ENCODE measurements at regions not wholly inside any gene's neighbourhood (a gene's known extent, or its start where the extent isn't known, plus 50 kb on each side); places are given as distances from the start of the nearest gene placed in this dataset.

DNA sequence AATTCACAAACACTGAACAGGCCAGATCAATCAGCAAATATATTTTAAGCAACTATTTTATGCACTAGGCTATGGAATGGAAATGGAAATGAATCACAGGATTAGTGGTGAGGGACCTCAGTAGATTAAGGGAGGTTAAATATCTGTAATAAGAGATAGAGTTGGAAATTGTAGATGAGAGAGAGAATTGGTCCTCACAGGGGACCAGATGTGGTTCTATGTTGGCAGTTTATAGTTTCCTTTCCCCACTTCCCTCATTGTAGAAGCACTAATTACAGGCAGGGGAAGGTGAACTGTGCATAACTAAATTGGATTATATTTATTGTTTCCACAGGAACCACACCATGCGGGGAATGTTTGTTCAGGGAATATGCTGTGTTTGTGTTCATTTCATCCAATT lies 496.2 kb downstream of the ARHGEF28 start:
- Mint-ChIP-seq H3K9me3 (no peaks in the 10 kb centered on the region), H3K27me3 (ENCODE audit: low read depth) (peaks cover 2% of the 10 kb centered on the region), H3K36me3 (ENCODE audit: insufficient read depth) (no peaks in the 10 kb centered on the region), H3K4me1 (ENCODE audit: low read depth) (no peaks in the 10 kb centered on the region), H3K4me3 (no peak overlapping the region)
- no peak for ATAC-seq
- DNase-seq: no peak

- no peaks in the 10 kb centered on the region for H3K36me3 Mint-ChIP-seq (ENCODE audit: insufficient read depth)
- ATAC-seq: no peak
- no peak overlapping the region for H3K4me3 Mint-ChIP-seq
- no peaks in the 10 kb centered on the region for H3K4me1 Mint-ChIP-seq (ENCODE audit: low read depth)
- H3K27me3 Mint-ChIP-seq (ENCODE audit: low read depth): peaks cover 2% of the 10 kb centered on the region
- no peak for DNase-seq
- H3K9me3 Mint-ChIP-seq: no peaks in the 10 kb centered on the region
Measured at GRCh38 chr5:74120585-74120984, 494.6 kb downstream of the ARHGEF28 start.

- H3K9me3 Mint-ChIP-seq: no peaks in the 10 kb centered on the region
- ATAC-seq (no peak), DNase-seq (no peak)
- no peak overlapping the region for H3K4me3 Mint-ChIP-seq
- no peaks in the 10 kb centered on the region for H3K4me1 Mint-ChIP-seq (ENCODE audit: low read depth)
- H3K36me3 Mint-ChIP-seq (ENCODE audit: insufficient read depth): no peaks in the 10 kb centered on the region
- peaks cover 2% of the 10 kb centered on the region for H3K27me3 Mint-ChIP-seq (ENCODE audit: low read depth)
Measured at GRCh38 chr5:74118071-74118470, 492.1 kb downstream of the ARHGEF28 start.

GRCh38 chr5:74116984-74117383 lies 491.0 kb downstream of the ARHGEF28 start:
- H3K9me3 Mint-ChIP-seq: no peaks in the 10 kb centered on the region
- DNase-seq (no peak), ATAC-seq (no peak)
- no peak overlapping the region for H3K4me3 Mint-ChIP-seq
- no peaks in the 10 kb centered on the region for H3K36me3 Mint-ChIP-seq (ENCODE audit: insufficient read depth)
- no peaks in the 10 kb centered on the region for H3K4me1 Mint-ChIP-seq (ENCODE audit: low read depth)
- H3K27me3 Mint-ChIP-seq (ENCODE audit: low read depth): peaks cover 2% of the 10 kb centered on the region

DNA sequence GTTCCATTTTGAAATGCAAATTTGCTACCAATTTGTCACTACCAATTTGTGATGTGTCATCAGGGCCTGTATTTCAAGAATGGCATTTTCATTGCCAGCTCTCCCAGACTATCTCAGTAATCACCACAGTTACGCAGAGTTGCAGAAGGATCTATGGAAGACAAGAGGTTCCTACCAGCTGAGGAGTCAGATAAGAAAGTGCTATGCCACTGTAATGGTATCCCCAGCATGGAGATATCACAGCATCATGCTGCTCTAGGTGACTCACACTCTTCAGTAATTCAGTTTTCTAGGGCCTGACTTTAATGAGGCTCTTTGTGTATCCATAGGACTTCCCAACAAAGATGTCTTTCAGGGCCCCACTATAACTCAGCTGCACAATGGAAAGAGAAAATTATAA lies 490.3 kb downstream of the ARHGEF28 start:
- DNase-seq: no peak
- no peaks in the 10 kb centered on the region for H3K9me3 Mint-ChIP-seq
- ATAC-seq: no peak
- peaks cover 2% of the 10 kb centered on the region for H3K27me3 Mint-ChIP-seq (ENCODE audit: low read depth)
- H3K4me3 Mint-ChIP-seq: no peak overlapping the region
- H3K4me1 Mint-ChIP-seq (ENCODE audit: low read depth): no peaks in the 10 kb centered on the region
- H3K36me3 Mint-ChIP-seq (ENCODE audit: insufficient read depth): no peaks in the 10 kb centered on the region

DNA sequence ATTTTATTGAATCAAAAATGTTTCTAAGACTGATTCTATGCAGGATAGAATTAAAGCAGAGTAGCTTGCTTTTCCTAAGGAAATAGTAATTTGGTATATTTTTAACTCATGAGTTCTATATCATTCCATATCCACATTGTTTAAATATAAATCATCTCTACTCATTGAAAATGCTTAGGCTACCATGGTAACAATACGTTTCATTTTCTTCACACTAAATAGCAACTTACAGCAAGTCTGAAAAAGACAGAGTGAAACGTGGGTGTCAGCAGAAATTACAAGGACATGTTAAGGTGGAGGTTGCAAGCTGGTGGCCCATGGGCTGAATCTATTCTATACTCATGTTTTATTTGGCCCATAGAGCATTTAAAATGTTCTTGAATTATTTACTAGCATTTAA lies 487.9 kb downstream of the ARHGEF28 start:
- H3K36me3 Mint-ChIP-seq (ENCODE audit: insufficient read depth): no peaks in the 10 kb centered on the region
- ATAC-seq: no peak
- no peak overlapping the region for H3K4me3 Mint-ChIP-seq
- no peaks in the 10 kb centered on the region for H3K4me1 Mint-ChIP-seq (ENCODE audit: low read depth)
- no peaks in the 10 kb centered on the region for H3K9me3 Mint-ChIP-seq
- no peak for DNase-seq
- no peaks in the 10 kb centered on the region for H3K27me3 Mint-ChIP-seq (ENCODE audit: low read depth)

DNA sequence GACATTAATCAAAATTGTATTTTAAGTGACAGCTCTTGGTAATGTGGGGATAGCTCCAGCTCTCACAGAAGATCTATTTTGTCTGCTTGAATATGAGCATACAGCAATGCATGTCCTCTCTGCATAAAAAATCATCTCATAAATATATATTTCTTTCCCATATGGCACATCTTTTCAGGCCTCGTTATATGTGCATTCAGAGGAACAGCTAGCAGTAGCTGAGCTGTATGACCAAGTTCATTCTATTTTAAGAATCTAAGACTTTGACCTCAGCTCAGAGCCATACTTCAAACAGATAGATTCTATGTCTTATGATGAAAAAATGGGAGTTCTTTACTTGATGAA lies 487.2 kb downstream of the ARHGEF28 start:
- H3K4me1 Mint-ChIP-seq (ENCODE audit: low read depth): no peaks in the 10 kb centered on the region
- H3K9me3 Mint-ChIP-seq: no peaks in the 10 kb centered on the region
- DNase-seq (no peak), ATAC-seq (no peak)
- H3K27me3 Mint-ChIP-seq (ENCODE audit: low read depth): peaks cover under 1% of the 10 kb centered on the region
- no peak overlapping the region for H3K4me3 Mint-ChIP-seq
- H3K36me3 Mint-ChIP-seq (ENCODE audit: insufficient read depth): no peaks in the 10 kb centered on the region

- peaks cover 4% of the 10 kb centered on the region for H3K27me3 Mint-ChIP-seq (ENCODE audit: low read depth)
- no peaks in the 10 kb centered on the region for H3K4me1 Mint-ChIP-seq (ENCODE audit: low read depth)
- no peak for DNase-seq
- ATAC-seq: no peak
- H3K9me3 Mint-ChIP-seq: no peaks in the 10 kb centered on the region
- no peak overlapping the region for H3K4me3 Mint-ChIP-seq
- no peaks in the 10 kb centered on the region for H3K36me3 Mint-ChIP-seq (ENCODE audit: insufficient read depth)
Measured at GRCh38 chr5:74112372-74113195, 486.6 kb downstream of the ARHGEF28 start.

DNA sequence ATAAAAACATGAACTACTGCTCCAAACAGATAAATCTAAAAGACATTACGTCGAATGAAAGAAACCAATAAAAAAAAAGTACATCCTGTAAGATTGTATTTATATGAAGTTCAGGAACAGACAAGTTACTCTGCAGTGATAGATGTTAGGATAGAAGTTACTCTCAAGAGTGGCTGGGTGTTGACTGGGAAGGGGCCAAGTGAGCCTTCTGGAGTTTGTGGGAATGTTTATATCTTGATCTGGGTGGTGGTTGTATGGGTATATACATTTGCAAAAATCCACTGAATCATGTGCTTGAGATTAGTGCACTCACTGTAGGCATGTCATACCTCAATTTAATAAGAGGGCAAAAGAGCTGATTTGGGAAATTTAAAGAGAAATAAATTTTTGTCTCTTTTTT lies 485.8 kb downstream of the ARHGEF28 start:
- Mint-ChIP-seq H3K9me3 (no peaks in the 10 kb centered on the region), H3K36me3 (ENCODE audit: insufficient read depth) (no peaks in the 10 kb centered on the region), H3K27me3 (ENCODE audit: low read depth) (peaks cover 6% of the 10 kb centered on the region), H3K4me3 (no peak overlapping the region), H3K4me1 (ENCODE audit: low read depth) (no peaks in the 10 kb centered on the region)
- DNase-seq: no peak
- no peak for ATAC-seq

GRCh38 chr5:74109344-74109743 lies 483.3 kb downstream of the ARHGEF28 start:
- ATAC-seq (no peak), DNase-seq (no peak)
- Mint-ChIP-seq H3K4me3 (no peak overlapping the region), H3K36me3 (ENCODE audit: insufficient read depth) (no peaks in the 10 kb centered on the region), H3K27me3 (ENCODE audit: low read depth) (peaks cover 12% of the 10 kb centered on the region), H3K4me1 (ENCODE audit: low read depth) (no peaks in the 10 kb centered on the region), H3K9me3 (no peaks in the 10 kb centered on the region)

GRCh38 chr5:74107899-74108298 lies 481.9 kb downstream of the ARHGEF28 start:
- Mint-ChIP-seq H3K36me3 (ENCODE audit: insufficient read depth) (no peaks in the 10 kb centered on the region), H3K9me3 (no peaks in the 10 kb centered on the region), H3K4me3 (no peak overlapping the region), H3K27me3 (ENCODE audit: low read depth) (peaks cover 12% of the 10 kb centered on the region), H3K4me1 (ENCODE audit: low read depth) (no peaks in the 10 kb centered on the region)
- ATAC-seq (no peak), DNase-seq (no peak)

- no peak overlapping the region for H3K4me3 Mint-ChIP-seq
- no peaks in the 10 kb centered on the region for H3K36me3 Mint-ChIP-seq (ENCODE audit: insufficient read depth)
- no peaks in the 10 kb centered on the region for H3K9me3 Mint-ChIP-seq
- ATAC-seq: no peak
- no peaks in the 10 kb centered on the region for H3K4me1 Mint-ChIP-seq (ENCODE audit: low read depth)
- DNase-seq: no peak
- H3K27me3 Mint-ChIP-seq (ENCODE audit: low read depth): peaks cover 12% of the 10 kb centered on the region
Measured at GRCh38 chr5:74105126-74105780, 479.3 kb downstream of the ARHGEF28 start.

- Mint-ChIP-seq H3K36me3 (ENCODE audit: insufficient read depth) (no peaks in the 10 kb centered on the region), H3K27me3 (ENCODE audit: low read depth) (peaks cover 12% of the 10 kb centered on the region), H3K9me3 (peaks cover 8% of the 10 kb centered on the region), H3K4me3 (no peak overlapping the region), H3K4me1 (ENCODE audit: low read depth) (no peaks in the 10 kb centered on the region)
- no peak for DNase-seq
- ATAC-seq: no peak
Measured at GRCh38 chr5:74103131-74104023, 477.4 kb downstream of the ARHGEF28 start.

GRCh38 chr5:74100268-74100665 lies 474.3 kb downstream of the ARHGEF28 start:
- no peaks in the 10 kb centered on the region for H3K4me1 Mint-ChIP-seq (ENCODE audit: low read depth)
- no peak overlapping the region for H3K4me3 Mint-ChIP-seq
- no peaks in the 10 kb centered on the region for H3K27me3 Mint-ChIP-seq (ENCODE audit: low read depth)
- ATAC-seq: no peak
- H3K36me3 Mint-ChIP-seq (ENCODE audit: insufficient read depth): no peaks in the 10 kb centered on the region
- peaks cover 8% of the 10 kb centered on the region for H3K9me3 Mint-ChIP-seq
- DNase-seq: no peak
